HFF-Myc (cell line): ENCODE measurements at regions not wholly inside any gene's neighbourhood (a gene's known extent, or its start where the extent isn't known, plus 50 kb on each side); places are given as distances from the start of the nearest gene placed in this dataset.

Source experiments
- DNase-seq: peaks from one replicate; pipeline ENCODE4 v3.0.0-alpha.2; 2011; ENCODE audit warnings: low read depth; ENCODE audit errors: extremely low read depth
- H3K4me3 ChIP-seq: replicated peaks from 2 replicates; pipeline ENCODE4 v1.5.1; 2011; ENCODE audit warnings: low read depth, mild to moderate bottlenecking, control low read depth, low read length
- CTCF ChIP-seq: IDR thresholded peaks from 2 replicates; pipeline ENCODE4 v1.5.1; 2012; ENCODE audit warnings: mild to moderate bottlenecking, low read depth, low read length, control low read depth; ENCODE audit errors: missing control alignments

GRCh38 chr6:14224359-14225103 is 107.0 kb downstream of the CD83 start:
- DNase-seq = no peak
- no peak overlapping the region for H3K4me3 ChIP-seq
- no peak for TF ChIP-seq CTCF

- DNase-seq = no peak
- TF ChIP-seq CTCF = no peak
- H3K4me3 ChIP-seq = no peak overlapping the region
Observed at GRCh38 chr6:14226051-14226660, 108.6 kb downstream of the CD83 start.

GRCh38 chr6:14228571-14228970 is 111.0 kb downstream of the CD83 start:
- peak; percentile 77 for DNase-seq

GRCh38 chr6:14231071-14231483 is 113.5 kb downstream of the CD83 start:
- no peak overlapping the region for H3K4me3 ChIP-seq
- DNase-seq = no peak
- no peak for TF ChIP-seq CTCF

More at GRCh38 chr6:14228571-14228970, 111.0 kb downstream of the CD83 start:
- H3K4me3 ChIP-seq = no peak overlapping the region
- no peak for TF ChIP-seq CTCF

- TF ChIP-seq CTCF = no peak
- no peak for DNase-seq
Observed at GRCh38 chr6:14231501-14232280, 114.1 kb downstream of the CD83 start.

GRCh38 chr6:14232889-14233288 is 115.3 kb downstream of the CD83 start:
- no peak for TF ChIP-seq CTCF
- H3K4me3 ChIP-seq = no peak overlapping the region
- no peak for DNase-seq

More at GRCh38 chr6:14231501-14232280, 114.1 kb downstream of the CD83 start:
- H3K4me3 ChIP-seq = no peak overlapping the region
